IMR-90 (cell line): ENCODE measurements at regions not wholly inside any gene's neighbourhood (a gene's known extent, or its start where the extent isn't known, plus 50 kb on each side); places are given as distances from the start of the nearest gene placed in this dataset.

Source experiments
- FOS ChIP-seq: fragments of 150-350 bp; IDR thresholded peaks from 2 replicates; pipeline ENCODE4 v1.6.1; 2016; ENCODE audit warnings: low read depth, low read length
- MAFK ChIP-seq: IDR thresholded peaks from 2 replicates; pipeline ENCODE4 v1.6.1; 2012; ENCODE audit warnings: low read depth, low read length, improper control_type of control experiment
- RAD21 ChIP-seq: IDR thresholded peaks from 2 replicates; pipeline ENCODE4 v1.6.1; 2012; ENCODE audit warnings: low read length, improper control_type of control experiment
- TF ChIP-seq, protein P1 (sequence below): conservative IDR thresholded peaks from 2 replicates; pipeline ENCODE4 v1.5.1; 2012; ENCODE audit warnings: mild to moderate bottlenecking, low read depth, low read length, improper control_type of control experiment

DNA sequence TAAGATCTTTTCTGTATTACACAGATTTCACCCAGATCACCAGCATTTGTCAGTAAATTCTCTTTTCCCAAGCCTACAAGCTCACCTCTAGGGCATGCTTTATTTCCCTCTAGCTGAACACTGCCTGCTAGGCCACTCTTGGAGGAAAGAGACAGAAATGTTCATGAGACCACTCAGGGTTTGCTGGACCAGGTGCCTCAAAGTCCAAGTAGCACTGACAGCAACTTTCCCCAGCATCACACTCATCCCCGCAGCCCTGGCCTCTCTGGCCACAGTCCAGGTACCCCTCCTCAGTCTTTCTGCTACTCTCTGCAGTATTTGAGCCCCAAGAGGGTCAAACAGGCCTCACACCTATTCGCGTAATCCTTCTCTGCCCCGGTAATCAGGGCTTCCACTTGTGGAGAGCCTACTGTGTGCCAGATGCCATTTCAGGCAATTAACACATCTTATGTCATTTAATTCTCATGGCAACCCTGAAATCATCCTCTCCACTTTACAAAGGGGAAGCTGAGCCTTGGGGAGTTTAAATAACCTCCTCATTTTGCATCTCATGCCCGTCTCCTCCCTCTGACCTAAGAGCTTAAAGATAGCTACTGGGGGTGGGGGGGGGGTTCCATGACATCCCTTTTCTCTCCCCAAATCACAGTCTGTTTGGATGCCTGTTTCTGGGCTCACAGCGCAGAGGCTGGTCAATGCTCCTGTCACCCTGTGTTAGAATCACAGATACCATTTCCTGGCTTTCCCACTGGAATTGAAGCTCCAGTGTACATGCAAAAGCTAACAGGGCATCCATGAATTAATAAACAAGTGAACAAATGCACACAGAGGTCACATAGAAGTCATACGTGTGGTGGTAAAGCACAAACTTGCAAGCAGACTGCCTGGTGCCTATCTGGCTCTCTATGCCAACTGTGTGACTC is 88.5 kb downstream of the PRLHR start:
- TF ChIP-seq FOS, result no peak
- TF ChIP-seq MAFK, result no peak
- TF ChIP-seq, protein P1, sequence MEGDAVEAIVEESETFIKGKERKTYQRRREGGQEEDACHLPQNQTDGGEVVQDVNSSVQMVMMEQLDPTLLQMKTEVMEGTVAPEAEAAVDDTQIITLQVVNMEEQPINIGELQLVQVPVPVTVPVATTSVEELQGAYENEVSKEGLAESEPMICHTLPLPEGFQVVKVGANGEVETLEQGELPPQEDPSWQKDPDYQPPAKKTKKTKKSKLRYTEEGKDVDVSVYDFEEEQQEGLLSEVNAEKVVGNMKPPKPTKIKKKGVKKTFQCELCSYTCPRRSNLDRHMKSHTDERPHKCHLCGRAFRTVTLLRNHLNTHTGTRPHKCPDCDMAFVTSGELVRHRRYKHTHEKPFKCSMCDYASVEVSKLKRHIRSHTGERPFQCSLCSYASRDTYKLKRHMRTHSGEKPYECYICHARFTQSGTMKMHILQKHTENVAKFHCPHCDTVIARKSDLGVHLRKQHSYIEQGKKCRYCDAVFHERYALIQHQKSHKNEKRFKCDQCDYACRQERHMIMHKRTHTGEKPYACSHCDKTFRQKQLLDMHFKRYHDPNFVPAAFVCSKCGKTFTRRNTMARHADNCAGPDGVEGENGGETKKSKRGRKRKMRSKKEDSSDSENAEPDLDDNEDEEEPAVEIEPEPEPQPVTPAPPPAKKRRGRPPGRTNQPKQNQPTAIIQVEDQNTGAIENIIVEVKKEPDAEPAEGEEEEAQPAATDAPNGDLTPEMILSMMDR, result no peak
- no peak for TF ChIP-seq RAD21
